ENCODE measurements at regions not wholly inside any gene's neighbourhood (a gene's known extent, or its start where the extent isn't known, plus 50 kb on each side); places are given as distances from the start of the nearest gene placed in this dataset.
A peak's percentile ranks its signal among the peaks of the same experiment; 100 is the strongest.

DNA sequence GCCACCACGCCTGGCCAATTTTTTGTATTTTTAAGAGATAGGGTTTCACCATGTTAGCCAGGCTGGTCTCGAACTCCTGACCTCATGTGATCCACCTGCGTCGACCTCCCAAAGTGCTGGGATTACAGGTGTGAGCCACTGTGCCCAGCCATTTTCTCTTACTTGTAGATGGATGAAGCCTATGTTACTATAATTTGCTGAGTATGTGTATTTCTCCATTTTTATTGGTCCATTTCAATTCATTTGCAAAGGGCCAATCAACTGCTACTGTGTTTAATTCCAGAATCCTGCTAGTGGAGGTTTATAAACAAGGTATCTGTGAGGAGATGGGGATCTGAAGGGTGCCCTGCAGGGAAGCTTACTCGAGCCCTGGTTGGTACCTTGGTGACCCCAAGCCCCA is 101.7 kb upstream of the MAX start:
- WGBS (ENCODE audit: missing lambda C conversion rate), result 66% methylated on average over 5 of the region's 5 CpGs
- FAIRE-seq (no peak), ATAC-seq (no peak), DNase-seq (ENCODE audit: low read depth in 1 of 2, low spot score in 1 of 2) (no peak)
- no peaks in the 10 kb centered on the region; the same call in 2 of the 3 replicates for H3K9me3 ChIP-seq
- H3K27ac ChIP-seq, result no peak overlapping the region
- no peak for TF ChIP-seq HOXA7 (CRISPR knock-in tag; IDR thresholded peaks at IDR 0.05)
- TF ChIP-seq MAFK (IDR thresholded peaks at IDR 0.05; ENCODE audit: partially characterized antibody), result peak; percentile 87
- TF ChIP-seq EHMT2 (IDR thresholded peaks at IDR 0.05; ENCODE audit: low read depth), result no peak
- TF ChIP-seq, protein P1, sequence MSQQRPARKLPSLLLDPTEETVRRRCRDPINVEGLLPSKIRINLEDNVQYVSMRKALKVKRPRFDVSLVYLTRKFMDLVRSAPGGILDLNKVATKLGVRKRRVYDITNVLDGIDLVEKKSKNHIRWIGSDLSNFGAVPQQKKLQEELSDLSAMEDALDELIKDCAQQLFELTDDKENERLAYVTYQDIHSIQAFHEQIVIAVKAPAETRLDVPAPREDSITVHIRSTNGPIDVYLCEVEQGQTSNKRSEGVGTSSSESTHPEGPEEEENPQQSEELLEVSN (IDR thresholded peaks at IDR 0.05; ENCODE audit: borderline replicate concordance, low read depth), result no peak
- TF ChIP-seq ESRRA (IDR thresholded peaks at IDR 0.05; ENCODE audit: borderline replicate concordance, low read length), result no peak
- TF ChIP-seq PHF8 (IDR thresholded peaks at IDR 0.05; ENCODE audit: borderline replicate concordance, low read depth), result no peak
- H3K4me1 ChIP-seq, result no peaks in the 10 kb centered on the region
- H3K4me3 ChIP-seq, result no peak overlapping the region
- POLR2A ChIA-PET, result no interaction called here
- no peak overlapping the region for H3K4me2 ChIP-seq
- CTCF ChIA-PET, result no interaction called here

DNA sequence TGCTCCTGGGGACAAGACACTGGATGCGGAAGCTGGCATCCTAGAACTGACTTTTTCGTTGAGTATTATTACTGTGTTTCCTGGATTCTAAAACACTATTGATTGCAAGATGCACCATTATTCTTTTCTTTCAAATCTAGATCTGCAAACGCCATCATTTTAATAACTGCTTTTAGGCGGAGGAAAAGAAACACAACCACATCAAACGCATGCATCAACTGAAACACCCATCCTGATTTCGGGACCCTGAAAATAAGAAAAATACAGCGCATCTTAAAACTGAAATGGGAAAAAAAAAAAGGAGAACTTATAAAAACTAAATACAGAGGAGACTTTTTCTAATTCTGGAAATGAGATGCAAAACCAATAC is 103.7 kb upstream of the MAX start:
- ChIA-PET CTCF (no interaction called here), POLR2A (no interaction called here)
- no peak for TF ChIP-seq RAD21 (conservative IDR thresholded peaks at IDR 0.05 in 1 of 2, IDR thresholded peaks at IDR 0.05 in 1 of 2)
- no peak for TF ChIP-seq ZNF302 (CRISPR knock-in tag; IDR thresholded peaks at IDR 0.05)
- TF ChIP-seq MYC (IDR thresholded peaks at IDR 0.05; ENCODE audit: borderline replicate concordance, low read length), result no peak
- TF ChIP-seq BHLHE40 (IDR thresholded peaks at IDR 0.05; ENCODE audit: low read depth, low read length), result no peak
- TF ChIP-seq FOXS1 (CRISPR knock-in tag; IDR thresholded peaks at IDR 0.05), result no peak
- no peak for TF ChIP-seq SMC3 (IDR thresholded peaks at IDR 0.05)
- no peak for TF ChIP-seq HDAC2 (IDR thresholded peaks at IDR 0.05)
- no peak for TF ChIP-seq JUN (IDR thresholded peaks at IDR 0.05)
- no peak for TF ChIP-seq NR3C1 (IDR thresholded peaks at IDR 0.05)
- no peak for TF ChIP-seq NFE2L2 (conservative IDR thresholded peaks at IDR 0.05; ENCODE audit: low read length)
- no peak for TF ChIP-seq CBX2 (IDR thresholded peaks at IDR 0.05; ENCODE audit: borderline replicate concordance, low read depth)
- no peak for TF ChIP-seq RFX5 (IDR thresholded peaks at IDR 0.05)
- no peak for TF ChIP-seq KDM1A (IDR thresholded peaks at IDR 0.05; ENCODE audit: low read depth)
- TF ChIP-seq ZC3H11A (IDR thresholded peaks at IDR 0.05), result no peak
- TF ChIP-seq, protein P2, sequence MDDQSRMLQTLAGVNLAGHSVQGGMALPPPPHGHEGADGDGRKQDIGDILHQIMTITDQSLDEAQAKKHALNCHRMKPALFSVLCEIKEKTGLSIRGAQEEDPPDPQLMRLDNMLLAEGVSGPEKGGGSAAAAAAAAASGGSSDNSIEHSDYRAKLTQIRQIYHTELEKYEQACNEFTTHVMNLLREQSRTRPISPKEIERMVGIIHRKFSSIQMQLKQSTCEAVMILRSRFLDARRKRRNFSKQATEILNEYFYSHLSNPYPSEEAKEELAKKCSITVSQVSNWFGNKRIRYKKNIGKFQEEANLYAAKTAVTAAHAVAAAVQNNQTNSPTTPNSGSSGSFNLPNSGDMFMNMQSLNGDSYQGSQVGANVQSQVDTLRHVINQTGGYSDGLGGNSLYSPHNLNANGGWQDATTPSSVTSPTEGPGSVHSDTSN (IDR thresholded peaks at IDR 0.05), result no peak
- TF ChIP-seq MAZ (IDR thresholded peaks at IDR 0.05; ENCODE audit: borderline replicate concordance, low read depth, low read length), result no peak
- no peak for TF ChIP-seq TFCP2L1 (CRISPR knock-in tag; IDR thresholded peaks at IDR 0.05)
- no peak for TF ChIP-seq FOSL2 (IDR thresholded peaks at IDR 0.05)
- TF ChIP-seq FOSL2 (CRISPR knock-in tag; IDR thresholded peaks at IDR 0.05), result no peak
- TF ChIP-seq, protein P3, sequence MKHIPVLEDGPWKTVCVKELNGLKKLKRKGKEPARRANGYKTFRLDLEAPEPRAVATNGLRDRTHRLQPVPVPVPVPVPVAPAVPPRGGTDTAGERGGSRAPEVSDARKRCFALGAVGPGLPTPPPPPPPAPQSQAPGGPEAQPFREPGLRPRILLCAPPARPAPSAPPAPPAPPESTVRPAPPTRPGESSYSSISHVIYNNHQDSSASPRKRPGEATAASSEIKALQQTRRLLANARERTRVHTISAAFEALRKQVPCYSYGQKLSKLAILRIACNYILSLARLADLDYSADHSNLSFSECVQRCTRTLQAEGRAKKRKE (CRISPR knock-in tag; IDR thresholded peaks at IDR 0.05; ENCODE audit: low read depth), result no peak
- FAIRE-seq (no peak), DNase-seq (ENCODE audit: low read depth in 1 of 2, low spot score in 1 of 2) (no peak), ATAC-seq (no peak)
- Histone ChIP-seq H3K9me3 (no peaks in the 10 kb centered on the region; the same call in 2 of the 3 replicates), H3K27ac (no peak overlapping the region), H3K4me1 (peaks cover 10% of the 10 kb centered on the region), H3K4me3 (no peak overlapping the region), H3K4me2 (no peak overlapping the region)
- 91% methylated on average over 7 of the region's 7 CpGs for WGBS (ENCODE audit: missing lambda C conversion rate)

All from A549 (cell line).